HG02884 (cell line): ENCODE measurements at regions not wholly inside any gene's neighbourhood (a gene's known extent, or its start where the extent isn't known, plus 50 kb on each side); places are given as distances from the start of the nearest gene placed in this dataset.
"Not testable (repeated sequence)": the region's sequence is repeated elsewhere in the genome, so short reads cannot be mapped to it uniquely, and the experiment has no call there.

ENCODE experiments used
- ATAC-seq: cut with Tn5 transposase; IDR thresholded peaks from one replicate; pipeline ENCODE4 v1.9.1; 2021; ENCODE audit warnings: mild to moderate bottlenecking, moderate library complexity; ENCODE audit not compliant: unreplicated experiment

- no peak for ATAC-seq
Observed at GRCh38 chr3:150135287-150135721, 164.6 kb upstream of the PFN2 start.

GRCh38 chr3:150133293-150133692, 162.6 kb upstream of the PFN2 start:
- ATAC-seq, result no peak

- ATAC-seq, result peak; percentile 57
Observed at GRCh38 chr3:150132101-150132749, 161.5 kb upstream of the PFN2 start.

GRCh38 chr3:150131663-150132062, 161.0 kb upstream of the PFN2 start:
- ATAC-seq, result no peak

GRCh38 chr3:150130404-150131100, 159.9 kb upstream of the PFN2 start:
- no peak for ATAC-seq

GRCh38 chr3:150129166-150129565, 158.5 kb upstream of the PFN2 start:
- ATAC-seq, result no peak

- no peak for ATAC-seq
Observed at GRCh38 chr3:150128126-150128525, 157.4 kb upstream of the PFN2 start.

GRCh38 chr3:150127011-150127490, 156.4 kb upstream of the PFN2 start:
- no peak for ATAC-seq

GRCh38 chr3:150124142-150124541, 153.4 kb upstream of the PFN2 start:
- ATAC-seq, result no peak

GRCh38 chr3:150123249-150123648, 152.6 kb upstream of the PFN2 start:
- not testable (repeated sequence) for ATAC-seq

- ATAC-seq, result no peak
Observed at GRCh38 chr3:150118219-150118618, 147.5 kb upstream of the PFN2 start.

- no peak for ATAC-seq
Observed at GRCh38 chr3:150117076-150117475, 146.4 kb upstream of the PFN2 start.

- no peak for ATAC-seq
Observed at GRCh38 chr3:150116196-150116595, 145.5 kb upstream of the PFN2 start.

GRCh38 chr3:150114873-150115540, 144.3 kb upstream of the PFN2 start:
- ATAC-seq, result peak; percentile 98

GRCh38 chr3:150114273-150114672, 143.6 kb upstream of the PFN2 start:
- no peak for ATAC-seq

GRCh38 chr3:150110097-150110496, 139.4 kb upstream of the PFN2 start:
- ATAC-seq, result no peak

GRCh38 chr3:150107429-150108175, 136.9 kb upstream of the PFN2 start:
- ATAC-seq, result no peak

- no peak for ATAC-seq
Observed at GRCh38 chr3:150106740-150107428, 136.2 kb upstream of the PFN2 start.

- no peak for ATAC-seq
Observed at GRCh38 chr3:150105886-150106612, 135.4 kb upstream of the PFN2 start.

GRCh38 chr3:150105025-150105424, 134.3 kb upstream of the PFN2 start:
- no peak for ATAC-seq
